ENCODE measurements at regions not wholly inside any gene's neighbourhood (a gene's known extent, or its start where the extent isn't known, plus 50 kb on each side); places are given as distances from the start of the nearest gene placed in this dataset.

GRCh38 chr9:27711241-27711640 is 138.0 kb upstream of the C9orf72 start:
- Histone ChIP-seq H3K56ac (ENCODE audit: insufficient read length, low read depth, low read length) (no peak overlapping the region), H3K79me1 (ENCODE audit: insufficient read depth, low read depth, low read length, poor library complexity, severe bottlenecking) (no peaks in the 10 kb centered on the region), H3K18ac (ENCODE audit: insufficient read length, low read depth, low read length) (no peak overlapping the region), H2BK15ac (ENCODE audit: low read depth, low read length) (no peak overlapping the region), H3K9me3 (ENCODE audit: control insufficient read depth, low read depth, low read length) (no peaks in the 10 kb centered on the region), H3K14ac (ENCODE audit: insufficient read depth, low read length) (no peak overlapping the region), H3K23me2 (ENCODE audit: insufficient read length, low read depth, low read length, poor library complexity, severe bottlenecking) (no peaks in the 10 kb centered on the region), H3K4ac (ENCODE audit: low read depth, low read length) (no peak overlapping the region), H2BK5ac (ENCODE audit: insufficient read length, low read length) (no peak overlapping the region), H3K9ac (ENCODE audit: extremely low read depth, insufficient read length, low read length) (no peak overlapping the region), H3T11ph (ENCODE audit: low read length) (no peak overlapping the region), H2AK5ac (ENCODE audit: insufficient read length, low read length) (no peak overlapping the region), H4K8ac (replicated peaks; ENCODE audit: insufficient read length, low read depth, low read length) (no peak overlapping the region), H4K5ac (ENCODE audit: insufficient read length, low read depth, low read length) (no peak overlapping the region), H3K4me2 (ENCODE audit: insufficient read depth, insufficient read length, low read length) (no peak overlapping the region), H3K4me1 (ENCODE audit: insufficient read depth, low read length) (no peaks in the 10 kb centered on the region), H2BK20ac (ENCODE audit: low read depth, low read length, poor library complexity, severe bottlenecking) (no peak overlapping the region), H2AFZ (ENCODE audit: low read length) (no peak overlapping the region), H2BK12ac (ENCODE audit: insufficient read length, low read depth, low read length) (no peak overlapping the region), H3K27ac (ENCODE audit: insufficient read length, low read depth, low read length) (no peak overlapping the region), H2BK120ac (ENCODE audit: low read depth, low read length, poor library complexity, severe bottlenecking) (no peak overlapping the region), H3K27me3 (ENCODE audit: insufficient read depth, low read length) (no peaks in the 10 kb centered on the region), H4K20me1 (ENCODE audit: control insufficient read depth, insufficient read depth, insufficient read length) (no peaks in the 10 kb centered on the region), H3K79me2 (ENCODE audit: insufficient read depth, low read length) (no peaks in the 10 kb centered on the region), H4K91ac (ENCODE audit: insufficient read length, low read depth, low read length) (no peak overlapping the region), H3K23ac (ENCODE audit: insufficient read length, low read depth, low read length) (no peak overlapping the region)
- no CpG with 5 or more reads among the region's 2 CpGs for WGBS (ENCODE audit: extremely low coverage, insufficient read length, low lambda C conversion rate)
- no peak for DNase-seq
- Mint-ChIP-seq H3K27ac (no peak overlapping the region), H3K4me3 (no peak overlapping the region), H3K9me3 (peaks cover 6 to 11% of the 10 kb centered on the region in 2 experiments), H3K36me3 (ENCODE audit: insufficient read depth in 1 of 3, low read depth in 3 of 3) (peaks cover 0 to 8% (median 0%) of the 10 kb centered on the region in 3 experiments; a peak in 2 of 7 replicates), H3K4me1 (no peaks in the 10 kb centered on the region; a peak in 1 of 4 replicates), H3K27me3 (ENCODE audit: low read depth) (no peaks in the 10 kb centered on the region)
- TF ChIP-seq, protein P1, sequence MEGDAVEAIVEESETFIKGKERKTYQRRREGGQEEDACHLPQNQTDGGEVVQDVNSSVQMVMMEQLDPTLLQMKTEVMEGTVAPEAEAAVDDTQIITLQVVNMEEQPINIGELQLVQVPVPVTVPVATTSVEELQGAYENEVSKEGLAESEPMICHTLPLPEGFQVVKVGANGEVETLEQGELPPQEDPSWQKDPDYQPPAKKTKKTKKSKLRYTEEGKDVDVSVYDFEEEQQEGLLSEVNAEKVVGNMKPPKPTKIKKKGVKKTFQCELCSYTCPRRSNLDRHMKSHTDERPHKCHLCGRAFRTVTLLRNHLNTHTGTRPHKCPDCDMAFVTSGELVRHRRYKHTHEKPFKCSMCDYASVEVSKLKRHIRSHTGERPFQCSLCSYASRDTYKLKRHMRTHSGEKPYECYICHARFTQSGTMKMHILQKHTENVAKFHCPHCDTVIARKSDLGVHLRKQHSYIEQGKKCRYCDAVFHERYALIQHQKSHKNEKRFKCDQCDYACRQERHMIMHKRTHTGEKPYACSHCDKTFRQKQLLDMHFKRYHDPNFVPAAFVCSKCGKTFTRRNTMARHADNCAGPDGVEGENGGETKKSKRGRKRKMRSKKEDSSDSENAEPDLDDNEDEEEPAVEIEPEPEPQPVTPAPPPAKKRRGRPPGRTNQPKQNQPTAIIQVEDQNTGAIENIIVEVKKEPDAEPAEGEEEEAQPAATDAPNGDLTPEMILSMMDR (conservative IDR thresholded peaks at IDR 0.05), result no peak

All from H9 (cell line).